GM18870 (cell line): ENCODE measurements at regions not wholly inside any gene's neighbourhood (a gene's known extent, or its start where the extent isn't known, plus 50 kb on each side); places are given as distances from the start of the nearest gene placed in this dataset.
"Not testable (repeated sequence)": the region's sequence is repeated elsewhere in the genome, so short reads cannot be mapped to it uniquely, and the experiment has no call there.

Experiments
- ATAC-seq: cut with Tn5 transposase; IDR thresholded peaks from one replicate; pipeline ENCODE4 v1.9.1; 2021; ENCODE audit warnings: moderate library complexity; ENCODE audit not compliant: unreplicated experiment

DNA sequence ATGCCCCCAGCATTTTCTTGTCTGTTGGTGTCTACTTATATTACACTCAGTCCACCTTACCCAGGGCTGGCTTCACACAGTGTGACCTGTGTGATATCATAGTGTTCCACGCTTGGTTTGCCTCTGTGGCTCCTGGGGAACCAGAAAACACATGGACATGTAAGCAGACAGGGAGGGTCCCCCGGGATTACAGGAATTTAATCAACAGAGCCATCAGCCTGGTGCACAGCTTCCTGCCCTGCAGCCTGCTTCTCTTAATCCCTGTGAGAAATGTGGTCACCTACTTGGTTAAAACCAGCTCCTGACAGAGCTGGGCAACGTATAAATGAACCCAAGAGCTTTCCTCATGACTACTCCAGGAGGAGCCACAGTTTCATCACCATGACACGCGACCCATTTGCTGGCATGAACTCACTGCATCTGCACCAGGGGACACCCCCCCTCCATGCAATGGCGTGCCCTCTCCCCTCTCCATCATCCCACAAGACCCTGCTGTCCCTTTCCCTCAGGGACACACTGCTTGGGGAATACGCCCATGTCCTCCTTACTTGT is 152.1 kb downstream of the UQCRFS1 start:
- ATAC-seq = no peak

DNA sequence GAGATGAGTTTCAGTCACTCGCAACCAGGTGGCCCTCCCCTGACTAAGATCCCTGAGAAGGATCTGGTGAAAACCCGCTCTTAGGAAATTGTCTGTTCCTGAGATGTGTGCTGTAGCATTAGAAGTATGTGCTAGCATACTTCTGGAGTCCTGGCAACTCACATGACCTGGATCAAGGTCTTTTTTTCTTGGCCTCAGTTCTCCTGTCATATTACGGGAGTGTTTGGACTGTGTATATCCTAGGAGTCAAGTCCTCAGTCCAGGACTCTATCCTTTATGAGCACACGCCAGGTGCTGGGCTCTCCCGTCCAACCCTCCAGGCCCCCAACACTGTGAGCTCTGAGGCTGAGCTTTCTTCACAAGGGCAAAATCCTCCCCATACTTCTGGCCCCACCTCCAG is 156.4 kb downstream of the UQCRFS1 start:
- ATAC-seq = no peak

DNA sequence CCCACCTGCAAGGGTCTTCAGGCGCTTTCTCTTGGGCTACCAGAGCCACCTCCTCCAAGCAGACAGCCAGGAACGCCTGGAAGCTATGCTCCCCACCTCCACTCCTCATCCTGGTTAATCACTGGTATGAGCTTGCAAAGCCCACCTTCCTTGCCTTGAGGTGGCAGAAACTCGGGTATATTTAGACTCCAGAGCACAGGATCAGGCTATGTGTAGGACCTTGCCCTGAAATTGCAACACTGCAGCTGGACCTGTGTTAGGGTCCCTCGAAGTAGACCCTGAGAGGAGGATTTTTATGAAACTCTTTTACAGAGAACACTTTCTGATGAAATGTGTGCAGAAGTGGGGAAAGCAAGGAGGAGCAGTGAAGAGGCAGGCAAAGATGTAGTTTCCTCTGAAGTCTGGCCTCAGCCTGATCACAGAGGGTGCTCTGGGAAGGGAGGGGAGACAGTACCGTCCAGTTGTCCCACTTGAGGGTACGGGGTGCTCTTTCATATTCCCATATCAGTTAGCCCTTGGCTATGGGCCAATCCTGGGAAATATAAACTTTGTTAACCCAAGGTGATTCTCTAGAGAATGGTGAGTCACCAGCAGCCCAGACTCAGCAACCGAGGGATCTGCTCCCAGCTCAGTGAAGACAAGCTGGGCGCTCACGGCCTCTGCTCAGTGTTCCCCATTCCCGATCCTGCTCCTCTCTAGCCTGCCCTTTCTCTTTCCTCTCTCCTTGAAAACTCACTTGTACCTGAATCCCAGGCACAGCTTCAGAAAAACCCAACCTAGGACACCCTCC is 157.9 kb downstream of the UQCRFS1 start:
- ATAC-seq = no peak

DNA sequence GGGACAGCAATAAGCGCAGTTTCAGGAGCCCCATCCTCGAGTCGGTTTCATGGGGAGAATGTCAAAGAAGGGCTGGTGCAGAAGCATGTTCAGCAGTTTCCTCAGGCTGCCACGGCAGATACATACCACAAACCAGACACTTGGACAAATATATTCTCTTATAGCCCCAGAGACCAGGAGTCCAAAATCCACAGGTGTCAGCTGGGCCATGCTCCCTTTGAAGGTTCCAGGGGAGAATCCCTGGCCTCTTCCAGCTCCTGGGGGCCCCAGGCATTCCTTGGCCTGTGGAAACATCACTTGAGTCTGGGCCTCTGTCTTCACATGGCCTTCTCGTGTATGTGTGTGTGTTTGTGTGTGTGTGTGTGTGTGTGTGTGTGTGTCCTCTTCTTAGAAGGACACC is 164.1 kb downstream of the UQCRFS1 start:
- no peak for ATAC-seq

DNA sequence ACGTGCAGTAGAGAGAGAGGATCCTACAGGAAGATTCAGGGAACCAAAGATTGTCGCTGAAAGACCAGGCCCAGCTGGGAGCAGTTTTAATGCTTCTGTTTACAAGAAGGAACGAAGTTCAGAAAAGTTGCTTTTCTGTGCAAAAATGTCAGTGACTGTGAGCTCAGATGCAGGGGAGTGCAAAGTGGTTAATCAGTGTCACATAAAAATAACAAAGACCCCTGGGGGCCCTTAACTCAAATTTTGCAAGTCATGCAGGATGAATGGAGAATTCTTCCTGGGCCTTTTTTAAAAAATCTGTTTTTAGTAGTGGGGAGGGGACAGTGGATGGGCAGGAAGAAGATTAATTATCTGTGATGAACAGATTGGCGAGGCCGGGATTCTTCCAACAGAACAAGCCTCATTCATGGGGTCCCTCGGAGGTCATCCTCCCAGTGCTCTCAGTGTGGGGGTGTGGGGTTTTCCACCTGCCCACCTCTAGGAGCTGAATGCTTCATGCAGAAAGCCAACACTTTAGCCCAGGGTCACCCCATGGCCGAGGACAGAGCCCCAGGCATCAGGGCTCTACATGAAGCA is 167.2 kb downstream of the UQCRFS1 start:
- ATAC-seq = no peak

DNA sequence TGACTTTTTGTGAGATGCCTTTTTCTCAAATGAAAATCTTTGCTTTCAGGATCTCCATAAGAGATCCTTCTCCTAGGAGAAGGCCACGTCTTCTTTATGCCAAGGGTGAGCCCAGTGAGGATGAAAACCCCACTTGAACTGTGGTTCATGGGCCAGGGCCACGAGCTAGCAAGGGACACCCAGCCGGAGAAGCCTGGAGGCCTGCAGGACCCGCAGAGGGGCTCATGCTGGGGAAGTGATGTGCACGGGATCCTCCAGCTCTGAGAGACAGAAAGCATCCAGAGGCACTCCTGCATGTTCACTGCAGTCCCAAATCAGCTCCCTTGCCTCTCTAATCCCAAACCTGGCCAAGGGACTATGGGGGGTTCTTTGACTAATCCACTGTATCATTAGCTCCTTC is 168.9 kb downstream of the UQCRFS1 start:
- ATAC-seq = no peak

DNA sequence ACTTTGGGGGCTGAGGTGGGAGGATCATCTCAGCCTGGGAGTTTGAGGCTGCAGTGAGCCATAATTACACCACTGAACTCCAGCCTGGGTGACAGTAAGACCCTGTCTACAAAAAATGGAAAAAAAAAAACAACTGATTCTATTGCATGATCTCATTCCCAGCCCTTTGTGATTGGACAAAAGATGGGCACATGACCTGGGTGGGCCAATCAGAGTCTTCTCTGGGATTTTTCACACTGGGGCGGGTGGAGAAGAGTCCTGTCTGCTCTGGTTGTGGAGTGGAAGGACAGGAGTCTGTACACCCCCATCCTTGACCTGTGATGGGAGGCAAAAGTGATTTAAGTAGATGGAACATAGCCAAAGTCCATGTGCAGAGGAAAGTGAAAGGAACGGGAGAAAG is 170.5 kb downstream of the UQCRFS1 start:
- no peak for ATAC-seq

DNA sequence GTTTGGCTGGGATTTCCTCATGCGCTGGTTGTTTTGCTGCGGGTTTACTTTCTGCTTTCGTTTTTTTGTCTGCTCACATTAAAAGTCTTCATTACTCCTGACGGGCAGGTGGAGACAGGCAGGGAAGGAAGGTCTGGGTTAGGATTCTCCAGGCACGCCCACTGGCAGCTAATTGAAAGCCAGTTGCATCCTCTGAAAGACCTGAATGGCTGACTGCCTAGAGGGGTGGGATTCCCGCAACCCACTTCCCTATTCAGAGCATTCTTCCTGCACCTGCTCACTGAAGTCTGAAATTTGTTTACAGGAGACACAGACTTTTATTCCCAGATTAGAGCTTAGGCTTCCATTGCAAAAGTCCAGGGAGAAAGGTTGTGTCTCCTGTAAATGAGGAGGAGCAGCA is 172.0 kb downstream of the UQCRFS1 start:
- no peak for ATAC-seq

DNA sequence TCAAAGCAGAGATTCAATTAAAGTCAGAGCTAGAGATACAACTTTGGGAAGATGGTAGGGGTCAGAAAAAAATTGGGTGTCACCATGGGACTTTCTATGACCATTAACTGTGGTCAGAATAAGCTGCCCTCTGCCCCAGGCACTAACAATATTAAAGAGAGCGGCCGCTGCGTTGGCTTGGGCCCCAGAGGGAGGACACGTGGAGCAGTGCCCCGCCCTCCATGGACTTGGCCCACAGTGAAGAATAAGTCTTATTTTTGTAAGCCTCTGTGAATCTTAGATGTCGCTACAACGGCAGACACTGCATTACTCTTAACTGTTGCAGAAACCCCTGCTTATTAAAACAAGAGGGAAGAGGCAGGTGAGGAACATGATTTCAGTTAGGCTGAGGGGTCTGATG is 172.7 kb downstream of the UQCRFS1 start:
- no peak for ATAC-seq

DNA sequence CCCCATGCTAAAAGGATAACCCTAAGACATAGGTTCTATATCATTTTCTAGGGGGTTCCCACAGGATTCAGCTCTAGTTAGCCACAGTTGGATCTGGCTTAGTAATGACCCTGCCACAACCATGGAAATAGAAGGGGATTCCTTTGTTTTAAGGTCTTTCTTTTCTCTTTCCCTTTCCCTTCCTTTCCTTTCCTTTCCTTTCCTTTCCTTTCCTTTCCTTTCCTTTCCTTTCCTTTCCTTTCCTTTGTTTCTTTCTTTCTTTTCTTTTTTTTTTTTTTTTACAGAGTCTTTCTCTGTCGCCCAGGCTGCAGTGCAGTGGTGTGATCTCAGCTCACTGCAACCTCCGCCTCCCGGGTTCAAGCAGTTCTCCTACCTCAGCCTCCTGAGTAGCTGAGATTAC is 173.9 kb downstream of the UQCRFS1 start:
- ATAC-seq = not testable (repeated sequence)

DNA sequence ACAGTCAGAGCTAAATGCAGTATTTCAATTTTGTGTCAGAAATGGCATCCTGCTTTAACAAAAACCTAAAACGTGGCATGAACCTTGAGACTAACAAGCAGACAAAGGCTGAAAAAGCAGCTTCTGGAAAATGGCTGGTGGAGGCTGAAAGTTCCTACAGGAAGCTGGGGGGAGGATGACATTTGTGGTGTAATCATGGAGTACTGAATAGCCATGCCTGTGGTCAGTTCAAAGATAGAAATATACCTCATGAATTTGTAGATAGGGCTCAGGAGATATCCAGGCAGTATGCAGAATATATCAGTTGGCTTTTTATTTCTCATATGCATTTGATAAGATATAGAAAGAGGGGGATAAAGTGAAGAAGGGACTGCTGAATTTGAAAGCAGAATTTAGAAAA is 181.7 kb downstream of the UQCRFS1 start:
- no peak for ATAC-seq

DNA sequence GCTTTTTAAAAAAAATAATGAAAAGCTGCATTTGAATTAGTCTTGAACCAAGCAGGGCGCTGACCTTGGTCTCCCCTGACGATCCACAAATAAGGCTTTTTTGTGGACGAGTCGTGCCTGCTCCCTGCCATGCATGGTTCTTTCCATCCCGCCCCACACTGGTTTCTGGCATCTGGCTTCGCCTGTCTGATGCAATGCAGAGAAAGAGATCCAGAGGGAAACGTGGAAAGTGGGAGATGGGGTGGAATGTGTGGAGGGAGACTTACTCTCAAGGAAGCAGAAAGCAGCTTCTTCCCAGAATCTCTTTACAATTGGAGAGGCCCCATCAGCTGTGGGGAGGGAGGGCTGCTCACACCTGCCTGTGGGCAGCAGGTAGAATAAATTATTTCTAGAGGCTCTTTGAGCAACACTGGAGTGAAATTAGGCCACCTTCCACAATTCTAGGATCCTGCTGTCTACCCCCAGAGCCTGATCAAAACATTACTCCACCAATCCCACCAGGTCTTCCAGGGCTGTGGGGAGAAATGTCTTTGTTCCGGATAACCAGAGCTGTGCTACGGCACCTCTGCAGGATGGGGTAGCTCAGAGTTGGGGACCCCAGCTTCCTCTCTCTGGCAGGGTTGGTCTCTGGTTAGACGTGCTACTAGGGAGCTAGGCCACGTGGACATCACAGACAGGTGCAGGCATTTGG is 183.5 kb downstream of the UQCRFS1 start:
- no peak for ATAC-seq

DNA sequence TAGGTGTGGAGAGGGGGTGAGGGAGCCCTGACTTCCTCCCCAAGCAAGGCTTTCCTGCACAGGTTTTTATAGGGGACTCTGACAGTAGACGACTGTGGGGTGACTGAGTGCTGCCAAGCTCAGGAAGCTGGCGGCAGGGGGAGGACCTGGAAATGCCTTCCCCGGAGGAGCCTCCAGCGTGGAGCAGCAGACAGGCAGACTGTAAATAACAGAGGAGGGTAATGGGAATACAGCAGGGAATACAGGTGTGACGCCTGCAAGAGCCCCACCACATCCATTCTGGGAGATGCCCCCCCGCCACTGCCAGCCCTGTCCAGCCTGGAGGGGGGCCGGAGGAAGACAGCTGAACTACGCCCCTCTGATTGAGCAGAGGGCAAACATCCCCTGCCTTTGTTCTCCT is 190.4 kb downstream of the UQCRFS1 start:
- ATAC-seq = no peak

DNA sequence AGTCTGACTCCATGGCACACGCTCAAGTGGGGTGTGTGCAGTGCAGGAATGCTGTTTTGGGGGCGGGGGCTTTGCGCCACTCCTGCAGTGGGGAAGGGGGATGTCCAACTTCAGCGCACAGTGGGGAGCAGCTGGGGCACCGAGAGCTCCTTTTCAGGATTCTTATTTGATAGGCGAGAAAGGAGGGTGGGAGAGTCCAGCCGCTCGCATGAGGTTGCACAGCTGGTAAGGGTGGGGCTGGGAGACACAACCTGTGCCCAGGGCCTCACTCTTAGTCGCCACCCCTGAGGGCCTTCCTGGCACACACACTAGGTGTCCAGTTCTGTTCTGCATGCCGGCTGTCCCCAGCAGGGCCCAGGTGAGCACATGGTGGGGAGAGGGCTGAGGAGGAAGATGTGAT is 190.8 kb downstream of the UQCRFS1 start:
- ATAC-seq = no peak

DNA sequence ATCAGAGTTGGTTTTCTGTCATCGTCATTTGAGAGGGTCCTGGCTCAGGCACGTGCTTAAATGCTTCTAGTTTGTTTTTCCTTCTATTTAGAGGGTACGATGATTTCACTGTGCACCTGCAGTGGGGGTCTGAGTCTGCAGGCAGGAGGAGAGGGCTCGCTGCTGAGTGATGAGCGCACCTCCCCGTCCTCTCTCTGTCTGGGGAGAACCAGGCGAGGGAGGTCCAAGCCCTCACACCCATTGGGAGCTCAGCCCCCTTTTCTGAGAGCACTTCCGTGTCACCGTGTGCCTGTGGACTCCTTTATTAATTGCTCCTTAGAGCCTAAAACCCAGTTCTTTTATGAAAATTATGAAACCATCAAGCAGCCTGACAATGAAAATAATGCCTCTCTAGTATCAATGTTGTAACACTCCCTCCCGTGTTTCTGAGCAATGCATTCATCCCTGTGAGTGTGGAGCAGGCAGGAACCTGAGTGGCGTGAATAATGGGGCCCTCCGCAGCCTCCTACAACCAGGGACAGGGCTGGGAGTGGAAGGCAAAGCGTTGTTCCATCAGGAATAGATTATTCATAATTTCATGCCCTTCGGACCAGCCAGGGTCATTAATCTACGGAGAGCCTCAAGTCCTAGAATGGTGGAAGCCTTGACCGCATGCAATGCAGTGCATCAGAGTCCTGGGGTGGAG is 191.6 kb downstream of the UQCRFS1 start:
- ATAC-seq = no peak

DNA sequence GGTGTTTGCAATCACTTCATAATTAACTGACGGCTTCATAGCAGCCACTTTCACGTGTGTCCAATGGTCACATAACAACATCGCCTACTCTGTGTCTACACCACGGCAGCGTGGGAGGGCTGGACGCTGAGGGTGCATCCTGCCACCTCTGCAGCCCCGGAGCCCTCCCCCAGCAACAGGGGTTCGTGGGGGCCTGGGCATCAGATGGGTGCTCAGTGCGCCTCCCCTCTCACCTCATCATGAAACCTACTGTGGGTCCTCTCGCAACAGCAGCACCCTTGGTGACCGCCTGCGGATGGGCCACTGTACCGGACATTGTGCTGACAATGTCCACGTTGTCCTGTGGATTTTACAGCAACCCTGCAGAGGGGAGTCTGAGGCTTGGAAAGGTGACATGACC is 193.5 kb downstream of the UQCRFS1 start:
- ATAC-seq = no peak

DNA sequence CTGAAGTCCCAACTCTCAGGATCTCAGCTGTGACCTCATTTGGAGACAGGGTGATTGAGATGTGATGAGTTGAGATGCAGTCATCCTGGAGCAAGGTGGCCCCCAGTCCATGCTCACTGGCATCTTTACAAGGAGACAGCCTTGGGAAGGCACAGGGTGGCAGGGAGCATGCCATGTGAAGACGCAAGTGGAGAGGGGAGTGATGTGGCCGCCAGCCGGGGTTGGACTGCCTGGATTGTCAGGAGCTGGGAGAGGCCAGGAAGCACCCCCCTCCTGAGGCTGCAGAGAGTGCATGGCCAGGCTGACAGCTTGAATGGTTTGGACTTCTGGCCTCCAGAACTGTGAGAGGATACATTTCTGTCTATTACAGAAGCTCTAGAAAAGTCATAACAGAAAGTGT is 194.4 kb downstream of the UQCRFS1 start:
- no peak for ATAC-seq

DNA sequence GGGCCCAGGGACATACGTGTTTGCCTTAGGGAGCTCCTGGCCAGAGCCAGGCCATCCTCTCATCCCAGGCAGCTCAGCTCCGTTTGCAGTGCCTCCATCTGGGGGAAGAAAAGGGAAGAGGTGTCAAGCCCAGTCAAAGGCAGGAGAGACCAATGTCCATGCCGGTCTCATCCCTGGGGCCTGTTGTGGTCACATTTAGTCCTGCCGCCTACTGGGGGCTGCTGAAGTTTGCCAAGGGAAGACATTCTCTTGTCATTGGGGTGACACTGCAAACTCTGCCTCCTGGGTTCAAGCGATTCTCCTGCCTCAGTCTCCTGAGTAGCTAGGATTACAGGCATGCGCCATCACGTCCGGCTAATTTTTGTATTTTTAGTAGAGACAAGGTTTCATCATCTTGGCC is 195.2 kb downstream of the UQCRFS1 start:
- no peak for ATAC-seq

DNA sequence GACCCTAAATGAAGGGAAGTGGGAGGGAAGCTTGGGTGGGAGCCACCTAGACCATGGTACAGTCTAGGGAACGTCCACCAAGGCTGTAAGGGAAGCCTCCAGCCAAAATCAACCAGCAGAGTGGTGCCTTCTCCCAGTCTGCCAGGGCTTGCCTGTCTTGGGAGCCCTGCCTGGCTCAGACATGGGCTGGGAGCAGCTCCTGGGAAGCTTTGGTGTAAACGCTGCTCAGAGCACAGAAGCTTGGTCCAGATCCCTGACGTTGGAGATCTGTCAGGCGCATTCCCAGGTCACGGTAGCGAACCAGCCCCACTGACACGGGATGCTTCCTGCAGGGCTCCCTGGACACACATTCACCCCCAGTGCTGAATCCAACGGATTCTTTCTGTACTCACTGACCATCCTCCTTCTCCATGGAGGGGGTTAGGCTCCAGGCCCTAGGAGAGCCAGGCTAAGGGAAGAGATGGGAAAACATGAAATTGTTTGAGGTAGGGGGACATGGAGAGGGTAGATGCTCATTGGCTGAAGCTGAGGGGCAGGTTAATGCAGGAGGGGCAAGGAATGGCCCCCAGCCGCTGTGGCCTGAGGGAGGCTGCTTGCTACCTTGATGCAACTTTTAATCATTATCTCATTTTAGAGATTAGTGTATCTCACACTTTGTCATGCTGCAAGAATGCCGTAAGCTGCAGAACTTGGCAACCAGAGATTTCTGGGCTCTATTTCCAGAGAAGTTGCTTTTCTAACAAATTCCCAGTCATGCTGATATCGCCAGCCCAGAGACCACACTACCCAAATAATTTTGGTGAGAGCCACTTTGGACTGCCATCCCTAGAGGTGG is 195.8 kb downstream of the UQCRFS1 start:
- ATAC-seq = no peak

DNA sequence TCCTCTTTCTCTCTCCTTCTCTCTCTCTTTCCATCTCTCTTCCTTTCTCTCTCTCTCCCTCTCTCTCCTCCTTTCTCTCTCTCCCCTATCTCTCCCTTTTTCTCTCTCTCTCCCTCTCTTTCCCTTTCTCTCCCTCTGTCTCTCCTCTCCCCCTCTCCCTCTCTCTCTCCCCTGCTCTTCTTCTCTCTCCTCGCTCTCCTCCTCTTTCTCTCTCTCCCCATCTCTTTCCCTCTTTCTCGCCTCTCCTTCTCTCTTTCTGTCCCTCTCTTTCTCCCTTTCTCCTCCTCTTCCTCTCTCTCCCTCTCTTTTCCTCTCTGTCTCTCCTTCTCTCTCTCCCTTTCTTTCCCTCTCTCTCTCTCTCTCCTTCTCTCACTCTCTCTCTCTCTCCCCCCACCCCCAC is 196.6 kb downstream of the UQCRFS1 start:
- no peak for ATAC-seq

DNA sequence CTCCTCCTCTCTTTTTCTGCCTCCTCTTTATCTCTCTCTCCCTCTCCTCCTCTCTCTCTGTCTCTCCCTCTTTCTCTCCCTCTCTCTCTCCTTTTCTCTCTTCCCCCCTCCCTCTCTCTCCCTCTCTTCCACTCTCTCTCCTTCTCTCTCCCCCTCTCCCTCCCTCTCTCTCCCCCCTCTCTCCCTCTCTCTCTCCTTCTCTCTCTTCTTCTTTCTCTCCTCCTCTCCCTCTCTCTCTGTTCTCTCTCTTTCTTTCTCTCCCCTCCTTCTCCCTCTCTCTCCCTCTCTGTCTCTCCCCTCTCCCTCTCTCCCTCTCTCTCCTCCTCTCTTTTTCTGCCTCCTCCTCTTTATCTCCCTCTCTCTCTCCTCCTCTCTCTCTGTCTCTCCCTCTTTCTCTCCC is 197.4 kb downstream of the UQCRFS1 start:
- ATAC-seq = no peak
